HG02970 (cell line): ENCODE measurements at regions not wholly inside any gene's neighbourhood (a gene's known extent, or its start where the extent isn't known, plus 50 kb on each side); places are given as distances from the start of the nearest gene placed in this dataset.

Source experiments
- ATAC-seq: cut with Tn5 transposase; IDR thresholded peaks from one replicate; pipeline ENCODE4 v1.9.1; 2021; ENCODE audit warnings: mild to moderate bottlenecking, moderate library complexity, moderate number of reproducible peaks; ENCODE audit not compliant: unreplicated experiment, low FRiP score

- no peak for ATAC-seq
Observed at GRCh38 chr5:123671042-123671441, 159.1 kb downstream of the CSNK1G3 start.
